Left cardiac atrium (tissue), 4 donors: ENCODE measurements at regions not wholly inside any gene's neighbourhood (a gene's known extent, or its start where the extent isn't known, plus 50 kb on each side); places are given as distances from the start of the nearest gene placed in this dataset.

Experiments
- ATAC-seq, 2 donors: fragments of 200-7000 bp; cut with Tn5 transposase; one replicate each; pipeline ENCODE4 v1.9.1; 2020; ENCODE audit warnings: mild to moderate bottlenecking in 2 of 2, moderate library complexity in 2 of 2
- DNase-seq: peaks from one replicate; pipeline ENCODE4 v3.0.0-alpha.2; 2020
- intact Hi-C, 2 donors: fragments of 100-400 bp; cut with DNase I; formaldehyde crosslinking; loops; one replicate each; pipeline versions ENCODE4 v1.14.1 to v1.15.1; 2022 to 2023
- donor health status: DM: no; HTN: yes; CAD: no.
- donor health status: DM: no; HTN: yes; CAD: no; lungs with severe emphysema.
- donor health status: DM: yes; HTN: yes; CAD: no.
- donor health status: Dilated cardiomyopathy.

- no peak for DNase-seq
Measured at GRCh38 chr3:139794469-139795265, 116.9 kb upstream of the NMNAT3 start.

DNA sequence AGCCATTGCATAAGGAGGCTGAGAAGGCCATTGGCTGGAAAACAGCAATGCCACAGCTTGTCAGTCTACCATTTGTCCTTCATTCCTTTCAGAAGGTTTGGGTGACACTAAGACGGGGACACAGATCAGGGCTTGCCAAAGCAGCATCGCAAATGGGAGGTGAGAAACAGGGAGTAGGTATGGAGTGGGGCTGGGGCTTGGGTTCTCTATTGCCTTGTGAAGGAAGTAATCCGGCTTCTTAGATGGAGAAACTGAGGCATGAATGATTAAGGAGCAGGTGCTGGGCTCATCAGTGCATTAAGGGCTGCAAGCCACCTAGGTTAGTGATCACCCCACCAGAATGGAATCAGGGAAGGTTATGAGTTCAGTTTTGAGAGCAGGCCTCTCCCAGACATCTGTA is 115.6 kb upstream of the NMNAT3 start:
- no peak for DNase-seq
- ATAC-seq = no peak
- intact Hi-C loops = no loop called here

More at GRCh38 chr3:139794469-139795265, 116.9 kb upstream of the NMNAT3 start:
- intact Hi-C loops = no loop called here
- ATAC-seq = no peak

DNA sequence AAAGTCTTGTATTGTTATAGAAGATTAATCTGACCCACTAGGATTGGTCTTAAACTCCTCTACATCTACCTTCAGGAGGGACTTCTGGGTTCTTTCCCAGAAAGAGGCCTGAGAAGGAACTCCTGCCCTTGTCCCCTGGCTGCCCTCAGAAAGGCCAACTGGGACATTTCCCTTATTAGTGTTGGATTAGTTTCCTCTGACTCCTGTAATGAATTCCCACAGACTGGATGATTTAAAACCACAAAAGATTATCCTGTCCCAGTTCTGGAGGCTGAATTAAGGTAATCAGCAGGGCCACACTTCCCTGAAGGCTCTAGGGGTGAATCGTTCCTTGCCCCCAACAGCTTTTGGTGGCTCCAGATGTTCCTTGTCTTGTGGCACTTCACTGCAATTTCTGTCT is 102.8 kb upstream of the NMNAT3 start:
- intact Hi-C loops = no loop called here
- DNase-seq (no peak), ATAC-seq (peak in 1 of 2 donors; percentile 59)

DNA sequence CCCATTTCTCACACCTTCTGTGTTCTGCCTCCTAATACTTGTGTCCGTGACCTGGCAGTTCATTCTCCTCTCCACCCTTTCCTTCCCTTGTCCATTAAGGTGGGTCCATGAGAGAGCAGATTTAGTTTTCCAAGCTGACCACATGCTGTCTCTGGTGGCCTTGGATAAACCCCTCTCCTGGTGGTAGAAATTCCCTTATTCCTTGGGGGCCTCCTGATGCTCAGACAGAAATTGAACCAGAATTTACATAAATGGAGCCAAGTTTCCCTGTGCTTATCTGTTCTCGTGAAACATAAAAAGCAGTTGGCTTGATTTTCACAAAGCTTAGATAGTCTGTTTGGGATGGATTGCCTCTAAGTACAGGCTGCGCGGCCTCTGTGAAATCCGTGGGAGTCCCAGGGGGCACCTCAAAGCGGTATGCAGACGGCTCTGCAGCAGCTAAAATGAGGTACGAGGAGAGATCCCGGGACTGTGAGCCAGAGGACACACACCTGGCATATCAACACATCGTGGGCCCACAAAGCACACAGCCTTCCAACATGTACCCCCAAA is 101.0 kb upstream of the NMNAT3 start:
- ATAC-seq = no peak
- no peak for DNase-seq
- intact Hi-C loops = no loop called here

DNA sequence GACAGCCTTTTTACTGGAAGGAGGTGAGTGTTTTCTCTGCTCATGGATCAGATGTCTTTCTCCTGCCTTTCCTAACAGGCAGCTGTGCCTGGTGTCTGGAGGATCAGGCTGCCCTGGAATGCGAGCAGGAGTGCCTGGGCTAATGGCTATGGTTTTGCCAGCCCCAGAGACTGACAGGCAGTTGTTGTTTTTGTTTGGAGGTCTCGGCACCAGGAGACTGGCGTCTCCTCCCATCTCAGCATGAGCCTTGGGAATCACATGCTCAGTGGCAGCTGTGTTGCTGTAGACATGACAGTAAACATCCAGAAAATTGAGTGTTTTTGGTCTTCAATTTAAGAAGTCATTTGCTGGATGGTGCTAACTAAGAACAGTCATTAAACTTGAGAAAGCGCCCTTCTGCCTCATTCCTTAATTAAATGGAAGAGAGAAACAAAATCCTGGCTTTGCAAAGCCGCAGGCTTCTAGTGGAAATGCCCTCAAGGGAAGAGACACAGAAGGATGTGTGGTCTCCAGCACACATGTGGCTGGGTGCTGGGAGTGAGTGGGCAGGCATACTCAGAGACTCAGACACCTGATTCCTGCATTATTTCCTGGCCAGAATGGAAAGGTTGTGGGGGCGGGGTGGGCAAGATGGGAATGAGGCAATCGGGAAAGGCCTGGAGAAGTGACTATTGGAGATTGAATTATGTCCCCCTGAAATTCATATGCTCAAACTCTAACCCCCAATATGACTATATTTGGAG is 97.0 kb upstream of the NMNAT3 start:
- no peak for DNase-seq
- intact Hi-C loops = no loop called here
- peak; percentile 41 to 62 for ATAC-seq

DNA sequence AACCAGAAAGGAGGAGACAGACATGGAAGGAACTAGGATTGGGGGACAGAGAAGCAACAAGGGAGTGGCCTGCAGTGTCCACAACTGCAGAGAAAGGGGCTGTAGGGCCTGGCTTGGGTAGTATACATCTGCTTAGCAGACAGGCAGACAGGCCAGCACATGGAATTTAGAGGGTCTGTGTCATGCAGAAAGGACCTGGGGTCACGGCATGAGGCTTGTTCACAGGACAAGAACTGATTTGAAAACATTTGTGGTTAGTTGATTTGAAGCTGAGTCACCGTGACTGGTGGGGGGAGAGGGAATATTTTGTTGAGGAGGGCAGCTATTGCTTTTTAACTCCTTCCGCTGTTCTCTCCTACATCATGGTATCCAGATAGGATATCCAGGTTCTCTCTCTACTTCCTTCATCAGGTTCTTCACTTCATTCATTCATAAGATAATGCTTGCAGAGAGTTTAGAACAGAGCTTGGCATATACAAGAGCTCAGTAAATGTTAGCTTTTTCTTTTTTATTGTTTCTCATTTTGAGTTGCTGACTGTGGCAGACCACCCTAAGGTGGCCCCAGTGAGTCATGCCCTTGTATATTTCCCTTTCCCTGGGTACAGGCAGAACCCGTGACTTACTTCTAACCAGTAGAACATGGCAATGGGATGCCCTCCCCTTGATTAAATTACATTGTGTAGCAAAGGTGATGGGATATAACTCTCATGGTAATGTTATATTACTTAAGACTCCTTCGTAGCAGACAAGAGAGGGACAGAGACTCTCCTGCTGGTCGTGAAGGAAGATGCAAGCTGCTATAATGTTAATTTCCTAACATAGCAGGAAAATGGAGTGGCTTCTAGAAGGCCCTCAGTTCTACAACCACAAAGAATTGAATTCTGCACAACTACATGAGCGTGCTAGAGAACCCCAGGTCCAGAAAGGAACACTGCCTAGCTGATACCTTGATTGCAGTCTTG is 95.0 kb upstream of the NMNAT3 start:
- peak in 1 of 2 donors; percentile 23 for ATAC-seq
- intact Hi-C loops = no loop called here
- DNase-seq = no peak

DNA sequence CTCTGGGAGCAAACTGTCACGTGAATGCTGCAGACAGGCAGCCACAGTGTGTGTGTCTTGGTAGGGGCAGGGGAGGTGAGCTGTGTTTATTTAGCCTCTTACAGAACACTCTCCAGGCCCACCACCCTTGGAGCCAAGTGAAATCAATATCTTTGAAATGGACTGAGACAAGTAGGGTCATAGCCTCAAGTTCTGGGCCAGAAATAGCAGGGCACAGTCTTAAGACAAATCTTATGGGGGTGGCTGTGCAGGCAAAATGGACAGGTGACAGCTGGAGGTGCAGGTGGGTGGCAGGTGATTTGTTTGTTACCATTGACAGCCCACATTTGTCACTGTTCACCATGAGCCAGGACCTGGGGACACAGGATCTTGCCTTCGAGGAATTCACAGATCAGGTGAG is 93.6 kb upstream of the NMNAT3 start:
- intact Hi-C loops = no loop called here
- DNase-seq (no peak), ATAC-seq (no peak)

DNA sequence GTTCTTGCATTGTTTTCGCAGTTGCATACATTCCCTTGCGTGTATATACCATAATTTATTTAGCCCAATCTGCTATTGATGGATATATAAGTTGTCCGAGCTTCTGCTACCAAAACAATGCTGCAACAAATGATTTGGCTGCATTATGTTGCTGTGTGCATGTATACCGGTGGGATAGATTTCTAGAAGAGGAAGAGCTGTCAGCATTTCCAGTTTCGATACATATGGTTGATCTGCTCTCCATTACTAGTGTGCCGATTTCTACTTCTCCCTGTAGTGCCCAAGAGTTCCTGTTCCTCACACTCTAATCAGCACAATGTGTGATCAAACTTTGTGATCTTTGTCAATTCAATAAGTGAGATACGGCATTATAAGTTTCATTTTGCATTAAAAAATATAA is 92.8 kb upstream of the NMNAT3 start:
- intact Hi-C loops = no loop called here
- DNase-seq = no peak
- no peak for ATAC-seq

DNA sequence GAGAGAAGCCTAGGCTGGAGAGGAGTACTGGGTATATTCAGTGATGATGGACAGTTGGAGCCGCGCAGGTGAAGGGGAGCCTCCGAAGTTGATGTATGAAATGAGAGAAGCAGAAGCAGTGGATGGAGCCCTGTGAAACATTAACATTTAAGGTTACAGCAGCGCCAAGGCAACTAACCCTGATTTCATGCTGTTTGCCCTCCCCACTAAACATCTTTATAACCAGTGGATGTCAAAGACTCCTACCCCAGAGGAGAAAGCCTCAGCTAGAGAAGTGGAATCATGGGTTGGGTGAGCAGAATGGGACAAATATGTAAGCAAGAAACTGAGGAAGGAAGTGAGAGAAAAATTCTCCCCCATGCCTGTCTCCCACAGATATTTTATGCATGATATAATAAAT is 92.0 kb upstream of the NMNAT3 start:
- DNase-seq = no peak
- ATAC-seq = no peak
- intact Hi-C loops = no loop called here

- DNase-seq = no peak
- peak in 1 of 2 donors; percentile 58 for ATAC-seq
- intact Hi-C loops = no loop called here
Measured at GRCh38 chr3:139764936-139765335, 87.2 kb upstream of the NMNAT3 start.

DNA sequence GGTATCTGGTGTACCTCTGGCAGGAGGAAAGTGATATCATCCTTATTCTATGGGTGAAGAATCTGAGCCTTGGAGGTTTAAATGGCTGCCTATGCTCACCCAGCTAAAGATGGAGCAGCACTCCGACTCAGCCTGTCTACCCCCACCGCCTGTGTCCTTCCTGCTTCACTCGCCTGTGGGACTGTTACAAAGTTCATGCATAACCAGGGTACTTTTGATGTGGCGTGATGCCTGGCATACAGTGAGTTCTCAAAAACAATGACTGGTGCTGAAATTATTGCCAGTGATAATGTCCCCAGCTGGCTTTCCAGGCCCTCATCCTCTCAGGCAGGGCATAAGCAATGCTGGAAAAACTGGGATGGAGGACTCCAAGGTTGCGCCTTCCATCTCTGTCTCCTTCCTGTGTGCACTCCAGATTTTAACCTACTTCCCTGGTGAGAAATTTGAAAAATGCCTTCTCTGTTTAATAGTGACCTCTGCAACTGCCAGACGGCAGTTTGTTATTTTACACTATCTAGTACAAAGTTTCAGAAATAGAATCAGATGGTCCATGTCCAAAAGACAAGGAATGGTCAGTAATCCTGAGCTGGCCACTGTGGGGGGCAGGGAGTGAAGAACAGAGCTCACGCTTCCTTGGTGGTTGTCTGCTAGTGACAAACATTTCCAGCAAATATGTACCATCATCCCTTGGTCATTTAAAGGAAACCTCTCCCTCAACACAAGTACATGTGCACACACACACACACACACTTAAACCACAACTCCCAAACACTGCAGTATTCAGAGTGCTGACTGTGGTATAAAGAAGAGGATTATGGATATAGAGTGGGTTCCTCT is 86.5 kb upstream of the NMNAT3 start:
- DNase-seq (no peak), ATAC-seq (peak; percentile 70 to 88)
- intact Hi-C loops = no loop called here

- intact Hi-C loops = no loop called here
- no peak for ATAC-seq
- DNase-seq = no peak
Measured at GRCh38 chr3:139762302-139762701, 84.5 kb upstream of the NMNAT3 start.

GRCh38 chr3:139759470-139759869 is 81.7 kb upstream of the NMNAT3 start:
- intact Hi-C loops = no loop called here
- ATAC-seq (peak in 1 of 2 donors; percentile 13), DNase-seq (no peak)

GRCh38 chr3:139758654-139759291 is 81.0 kb upstream of the NMNAT3 start:
- intact Hi-C loops = no loop called here
- ATAC-seq (peak; percentile 77 to 81), DNase-seq (no peak)

- intact Hi-C loops = no loop called here
- ATAC-seq (no peak), DNase-seq (no peak)
Measured at GRCh38 chr3:139757448-139758030, 79.8 kb upstream of the NMNAT3 start.

DNA sequence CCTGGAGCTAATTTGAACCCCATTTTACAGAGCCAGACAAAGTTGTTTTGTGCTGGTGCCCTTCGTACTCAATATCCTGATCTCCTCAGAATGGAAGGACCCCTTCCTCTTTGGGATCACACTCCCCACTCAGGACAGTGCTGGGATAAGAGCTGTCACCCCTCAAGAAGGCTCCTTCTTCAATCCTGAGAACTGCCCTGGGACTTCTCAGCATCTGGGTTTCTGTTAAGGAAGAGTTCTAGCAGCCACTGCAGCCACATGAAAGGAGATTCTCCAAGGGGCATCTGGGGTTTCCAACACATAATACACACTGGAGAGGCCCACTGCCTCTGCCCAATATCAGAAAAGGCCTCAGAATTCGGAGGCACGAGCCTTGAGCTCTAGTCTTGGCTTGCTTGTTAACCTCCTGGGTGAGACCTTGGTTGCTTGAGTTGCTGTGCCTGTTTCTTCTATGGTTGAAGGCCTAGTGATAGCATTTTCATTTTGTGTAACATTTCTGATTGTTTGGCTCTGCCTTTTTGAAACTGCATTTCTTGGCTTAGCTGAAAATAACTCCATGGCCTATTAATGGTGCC is 78.8 kb upstream of the NMNAT3 start:
- ATAC-seq = no peak
- intact Hi-C loops = no loop called here
- DNase-seq = no peak

- intact Hi-C loops = no loop called here
- DNase-seq (no peak), ATAC-seq (no peak)
Measured at GRCh38 chr3:139755551-139755950, 77.8 kb upstream of the NMNAT3 start.
